B cell (primary cell): ENCODE measurements at regions not wholly inside any gene's neighbourhood (a gene's known extent, or its start where the extent isn't known, plus 50 kb on each side); places are given as distances from the start of the nearest gene placed in this dataset.

Source experiments
- ATAC-seq: fragments of 200-7000 bp; cut with Tn5 transposase; one replicate; pipeline ENCODE4 v1.10.0; 2021; ENCODE audit warnings: low read depth, mild to moderate bottlenecking, moderate number of reproducible peaks, moderate library complexity
- CTCF ChIA-PET: fragments of 350-600 bp; sonication (Branson Sonifier 250); formaldehyde crosslinking; loops from one replicate; lab custom pipeline; 2021; ENCODE audit warnings: antibody characterized with exemption, inconsistent platforms; lab: Charles Lee
- POLR2A ChIA-PET: fragments of 350-600 bp; sonication (Branson Sonifier 250); formaldehyde crosslinking; loops from one replicate; lab custom pipeline; 2021; ENCODE audit warnings: antibody characterized with exemption; lab: Charles Lee
- DNase-seq: peaks from one replicate; pipeline ENCODE4 v3.0.0; 2013
- H2AFZ ChIP-seq: 2 replicates; pipeline ENCODE4 v1.6.1; 2012; ENCODE audit warnings: mild to moderate bottlenecking, low read depth, low read length; ENCODE audit not compliant: insufficient read depth, poor library complexity, severe bottlenecking
- H3K27ac ChIP-seq, 2 donors: 1 replicate in 1 of 2; 2 replicates in 1 of 2; pipeline ENCODE4 v1.5.1; 2012 to 2013; ENCODE audit warnings: low read length in 2 of 2, mild to moderate bottlenecking in 2 of 2, moderate library complexity in 1 of 2
- H3K27me3 ChIP-seq, 4 experiments: fragments of 200-600 bp in 1 of 4; sonication (generic) in 1 of 4; replicated peaks in 1 of 4; 1 replicate in 2 of 4; 2 replicates in 2 of 4; pipeline versions ENCODE4 v1.6.1 to v1.7.0; 2013 to 2016; ENCODE audit warnings: low read length in 3 of 4, mild to moderate bottlenecking in 2 of 4, mixed read lengths in 1 of 4, moderate library complexity in 1 of 4; ENCODE audit not compliant: insufficient read depth in 4 of 4, control insufficient read depth in 3 of 4; ENCODE audit errors: control extremely low read depth in 1 of 4
- H3K36me3 ChIP-seq, 2 experiments: replicated peaks in 1 of 2; 1 replicate in 1 of 2; 2 replicates in 1 of 2; pipeline versions ENCODE4 v1.6.1 to v1.7.1; 2013; ENCODE audit warnings: low read length in 1 of 2; ENCODE audit not compliant: insufficient read depth in 2 of 2, control insufficient read depth in 1 of 2; ENCODE audit errors: control extremely low read depth in 1 of 2, extremely low read depth in 1 of 2
- H3K4me1 ChIP-seq, 2 donors: fragments of 200-600 bp in 1 of 2; sonication (generic) in 1 of 2; 1 replicate in 1 of 2; 2 replicates in 1 of 2; pipeline versions ENCODE4 v1.5.1 to v1.6.1; 2013 to 2017; ENCODE audit warnings: low read length in 2 of 2; ENCODE audit not compliant: control insufficient read depth in 2 of 2, insufficient read depth in 2 of 2
- H3K4me2 ChIP-seq: replicated peaks from 2 replicates; pipeline ENCODE3; 2012; ENCODE audit warnings: mild to moderate bottlenecking, low read depth, low read length; ENCODE audit not compliant: poor library complexity, severe bottlenecking
- H3K4me3 ChIP-seq, 5 experiments: fragments of 200-600 bp in 1 of 5; sonication (generic) in 1 of 5; 1 replicate in 3 of 5; 2 replicates in 2 of 5; pipeline versions ENCODE4 v1.5.1 to v1.7.0; 2011 to 2016; ENCODE audit warnings: low read length in 4 of 5, mild to moderate bottlenecking in 4 of 5, low read depth in 2 of 5, control low read depth in 1 of 5, moderate library complexity in 1 of 5; ENCODE audit not compliant: insufficient read depth in 1 of 5; ENCODE audit errors: control extremely low read depth in 1 of 5, extremely low read depth in 1 of 5
- H3K79me2 ChIP-seq: fragments of 200-600 bp; sonication (generic); one replicate; pipeline ENCODE4 v1.6.0; 2016; ENCODE audit warnings: low read length; ENCODE audit not compliant: control insufficient read depth, insufficient read depth
- H3K9ac ChIP-seq: fragments of 200-600 bp; sonication (generic); 2 replicates; pipeline ENCODE4 v1.6.1; 2017; ENCODE audit warnings: mild to moderate bottlenecking, low read length, moderate library complexity
- H3K9me3 ChIP-seq, 3 donors: one replicate each; pipeline versions ENCODE4 v1.6.1 to v1.7.1; 2013; ENCODE audit warnings: low read length in 2 of 3; ENCODE audit not compliant: control insufficient read depth in 2 of 3, insufficient read depth in 1 of 3; ENCODE audit errors: control extremely low read depth in 1 of 3
- H4K20me1 ChIP-seq: 2 replicates; pipeline ENCODE4 v1.6.0; 2012; ENCODE audit warnings: mild to moderate bottlenecking, low read length; ENCODE audit not compliant: insufficient read depth, control insufficient read depth, poor library complexity, severe bottlenecking
- H3K27ac Mint-ChIP-seq: one replicate; pipeline ENCODE4 v1.8.0; 2021; ENCODE audit warnings: mixed read lengths
- H3K27me3 Mint-ChIP-seq: one replicate; pipeline ENCODE4 v1.8.0; 2021; ENCODE audit warnings: mixed read lengths
- H3K4me1 Mint-ChIP-seq: one replicate; pipeline ENCODE4 v1.8.0; 2021; ENCODE audit warnings: mixed read lengths
- H3K4me3 Mint-ChIP-seq: one replicate; pipeline ENCODE4 v1.8.0; 2021; ENCODE audit warnings: mixed read lengths
- H3K9me3 Mint-ChIP-seq: one replicate; pipeline ENCODE4 v1.8.0; 2022; ENCODE audit warnings: mixed read lengths; ENCODE audit not compliant: insufficient read depth
- EZH2 ChIP-seq: IDR thresholded peaks from 2 replicates; pipeline ENCODE4 v1.6.1; 2012; ENCODE audit warnings: borderline replicate concordance, low read depth, mild to moderate bottlenecking, moderate library complexity, low read length; ENCODE audit not compliant: insufficient read depth, poor library complexity, severe bottlenecking
- WGBS: methylation state at CpG from one replicate; pipeline ENCODE4 v1.1.5; 2013; ENCODE audit warnings: missing lambda C conversion rate; ENCODE audit not compliant: insufficient coverage; 5-methylcytosine and 5-hydroxymethylcytosine counted together
- intact Hi-C: fragments of 100-400 bp; cut with micrococcal nuclease; formaldehyde crosslinking; loops from one replicate; pipeline ENCODE4 v1.10.0; 2022
- TF ChIP-seq, protein P1 (sequence below): fragments of 200-600 bp; IDR thresholded peaks from one replicate; pipeline ENCODE4 v1.8.0; 2022; ENCODE audit warnings: antibody characterized with exemption, mild to moderate bottlenecking

DNA sequence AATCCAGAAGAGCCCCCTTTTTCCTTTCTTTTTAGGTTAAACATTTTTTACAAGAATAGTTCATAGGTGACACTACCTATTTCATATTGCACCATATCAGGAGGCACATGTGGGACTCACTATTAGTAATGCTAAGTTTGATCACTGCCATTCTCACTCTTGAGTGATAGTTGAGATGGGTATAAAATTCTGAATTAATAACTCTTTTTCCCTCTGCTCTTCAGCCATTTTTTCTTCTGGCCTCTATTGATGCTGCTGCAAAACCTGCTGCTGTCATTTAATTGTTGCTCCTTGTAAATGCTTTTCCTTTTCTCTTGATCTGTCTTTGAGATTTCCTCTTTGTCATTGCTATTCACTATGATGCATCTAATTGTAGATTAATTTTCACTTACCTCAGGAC lies 482.0 kb downstream of the MID1IP1 start:
- Mint-ChIP-seq H3K9me3 (peaks cover 7% of the 10 kb centered on the region), H3K4me1 (no peaks in the 10 kb centered on the region), H3K27ac (no peak overlapping the region), H3K4me3 (no peak overlapping the region), H3K27me3 (no peaks in the 10 kb centered on the region)
- POLR2A ChIA-PET, result no interaction called here
- Histone ChIP-seq H3K27ac (no peak overlapping the region), H3K36me3 (no peaks in the 10 kb centered on the region), H2AFZ (no peak overlapping the region), H3K9ac (no peak overlapping the region), H3K4me2 (no peak overlapping the region), H4K20me1 (no peaks in the 10 kb centered on the region), H3K27me3 (no peaks in the 10 kb centered on the region), H3K4me1 (no peaks in the 10 kb centered on the region), H3K4me3 (no peak overlapping the region), H3K79me2 (no peaks in the 10 kb centered on the region), H3K9me3 (peaks cover 0 to 10% (median 5%) of the 10 kb centered on the region in 3 donors)
- intact Hi-C loops, result no loop called here
- no peak for TF ChIP-seq EZH2
- TF ChIP-seq, protein P1, sequence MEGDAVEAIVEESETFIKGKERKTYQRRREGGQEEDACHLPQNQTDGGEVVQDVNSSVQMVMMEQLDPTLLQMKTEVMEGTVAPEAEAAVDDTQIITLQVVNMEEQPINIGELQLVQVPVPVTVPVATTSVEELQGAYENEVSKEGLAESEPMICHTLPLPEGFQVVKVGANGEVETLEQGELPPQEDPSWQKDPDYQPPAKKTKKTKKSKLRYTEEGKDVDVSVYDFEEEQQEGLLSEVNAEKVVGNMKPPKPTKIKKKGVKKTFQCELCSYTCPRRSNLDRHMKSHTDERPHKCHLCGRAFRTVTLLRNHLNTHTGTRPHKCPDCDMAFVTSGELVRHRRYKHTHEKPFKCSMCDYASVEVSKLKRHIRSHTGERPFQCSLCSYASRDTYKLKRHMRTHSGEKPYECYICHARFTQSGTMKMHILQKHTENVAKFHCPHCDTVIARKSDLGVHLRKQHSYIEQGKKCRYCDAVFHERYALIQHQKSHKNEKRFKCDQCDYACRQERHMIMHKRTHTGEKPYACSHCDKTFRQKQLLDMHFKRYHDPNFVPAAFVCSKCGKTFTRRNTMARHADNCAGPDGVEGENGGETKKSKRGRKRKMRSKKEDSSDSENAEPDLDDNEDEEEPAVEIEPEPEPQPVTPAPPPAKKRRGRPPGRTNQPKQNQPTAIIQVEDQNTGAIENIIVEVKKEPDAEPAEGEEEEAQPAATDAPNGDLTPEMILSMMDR, result no peak
- CTCF ChIA-PET, result no interaction called here
- DNase-seq (no peak), ATAC-seq (no peak)

DNA sequence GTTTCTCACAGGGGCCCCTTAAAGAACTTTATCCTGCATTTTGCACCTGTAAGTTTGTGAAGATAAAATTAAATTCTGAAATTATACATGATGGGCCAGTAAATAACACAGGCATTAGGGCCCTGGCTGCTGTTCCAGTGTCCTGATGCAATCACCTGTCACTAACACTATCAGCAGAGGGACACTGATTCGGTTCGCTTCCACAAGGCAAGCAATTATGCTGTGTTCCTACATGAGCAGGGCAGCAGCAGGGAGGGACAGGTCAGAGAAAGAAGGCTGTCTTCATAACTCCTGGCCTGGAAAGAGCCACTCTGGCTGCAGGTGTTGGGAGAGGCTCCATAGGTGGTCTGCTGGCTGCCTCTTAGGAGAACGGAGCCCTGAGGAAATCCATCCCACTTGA lies 487.3 kb downstream of the MID1IP1 start:
- Histone ChIP-seq H3K27ac (no peak overlapping the region), H3K36me3 (no peaks in the 10 kb centered on the region), H3K9me3 (peaks cover 0 to 5% (median 3%) of the 10 kb centered on the region in 3 donors), H3K4me2 (no peak overlapping the region), H4K20me1 (no peaks in the 10 kb centered on the region), H3K4me3 (no peak overlapping the region), H3K27me3 (no peaks in the 10 kb centered on the region), H3K4me1 (peaks cover 0 to 10% of the 10 kb centered on the region in 2 donors), H2AFZ (no peak overlapping the region), H3K9ac (no peak overlapping the region), H3K79me2 (no peaks in the 10 kb centered on the region)
- ChIA-PET CTCF (no interaction called here), POLR2A (no interaction called here)
- peaks cover 3% of the 10 kb centered on the region for H3K9me3 Mint-ChIP-seq
- ATAC-seq, result no peak
- intact Hi-C loops, result no loop called here
- peaks cover 16% of the 10 kb centered on the region for H3K4me1 Mint-ChIP-seq
- WGBS, result no CpG with 5 or more reads among the region's 3 CpGs
- no peak overlapping the region for H3K27ac Mint-ChIP-seq
- TF ChIP-seq, protein P1, result no peak
- TF ChIP-seq EZH2, result no peak
- no peak for DNase-seq
- no peak overlapping the region for H3K4me3 Mint-ChIP-seq
- no peaks in the 10 kb centered on the region for H3K27me3 Mint-ChIP-seq
